Left hindlimb (tissue), 1 donor: ENCODE measurements at regions not wholly inside any gene's neighbourhood (a gene's known extent, or its start where the extent isn't known, plus 50 kb on each side); places are given as distances from the start of the nearest gene placed in this dataset.

ENCODE experiments used
- DNase-seq: peaks from one replicate; pipeline ENCODE4 v3.0.0-alpha.2; 2018

GRCh38 chr3:1828519-1828918 is 270.1 kb upstream of the CNTN4 start:
- no peak for DNase-seq

- no peak for DNase-seq
Observed at GRCh38 chr3:1830851-1831250, 267.8 kb upstream of the CNTN4 start.

GRCh38 chr3:1832395-1832794 is 266.3 kb upstream of the CNTN4 start:
- DNase-seq: no peak

GRCh38 chr3:1843111-1843510 is 255.6 kb upstream of the CNTN4 start:
- DNase-seq: no peak

GRCh38 chr3:1847571-1847970 is 251.1 kb upstream of the CNTN4 start:
- DNase-seq: no peak

GRCh38 chr3:1848935-1849334 is 249.7 kb upstream of the CNTN4 start:
- DNase-seq: no peak

DNA sequence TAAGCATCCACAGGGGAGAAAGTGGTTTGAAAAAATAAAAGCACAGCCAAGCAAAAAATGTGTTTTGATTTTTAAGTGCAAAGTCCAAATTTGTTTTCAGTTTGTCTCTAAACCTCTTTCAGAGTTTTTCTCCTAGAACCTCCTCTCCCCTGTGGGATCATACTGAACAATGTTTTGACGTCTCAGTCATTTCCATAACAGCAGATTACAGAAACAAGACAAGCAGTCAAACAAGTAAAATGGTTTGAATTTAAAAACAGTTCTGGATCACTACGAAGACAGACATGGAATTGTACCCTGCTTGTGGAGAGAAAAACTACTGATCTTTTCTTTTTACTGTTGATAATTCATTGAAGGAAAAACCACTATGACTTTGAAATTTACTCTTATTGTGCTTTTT is 245.7 kb upstream of the CNTN4 start:
- DNase-seq: no peak

DNA sequence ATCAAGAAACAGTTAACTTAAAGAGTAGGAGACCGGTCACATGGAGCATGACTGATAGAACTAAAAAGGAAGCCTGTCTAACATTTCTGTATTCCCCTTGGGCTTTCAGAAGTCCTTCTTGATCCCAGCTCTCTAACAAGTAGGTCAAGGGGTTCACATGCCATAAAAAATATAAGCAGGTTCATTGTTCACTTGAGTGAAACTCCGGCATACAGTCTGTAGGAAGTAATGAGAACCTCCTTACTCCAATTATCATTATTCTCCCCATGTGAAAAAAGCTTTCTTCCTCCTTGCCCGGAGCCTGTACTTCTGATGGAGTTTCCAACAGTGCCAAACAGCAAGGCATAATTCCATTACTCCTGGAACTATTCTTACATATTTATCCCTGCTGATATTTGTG is 242.8 kb upstream of the CNTN4 start:
- DNase-seq: no peak

- no peak for DNase-seq
Observed at GRCh38 chr3:1870738-1871137, 227.9 kb upstream of the CNTN4 start.

DNA sequence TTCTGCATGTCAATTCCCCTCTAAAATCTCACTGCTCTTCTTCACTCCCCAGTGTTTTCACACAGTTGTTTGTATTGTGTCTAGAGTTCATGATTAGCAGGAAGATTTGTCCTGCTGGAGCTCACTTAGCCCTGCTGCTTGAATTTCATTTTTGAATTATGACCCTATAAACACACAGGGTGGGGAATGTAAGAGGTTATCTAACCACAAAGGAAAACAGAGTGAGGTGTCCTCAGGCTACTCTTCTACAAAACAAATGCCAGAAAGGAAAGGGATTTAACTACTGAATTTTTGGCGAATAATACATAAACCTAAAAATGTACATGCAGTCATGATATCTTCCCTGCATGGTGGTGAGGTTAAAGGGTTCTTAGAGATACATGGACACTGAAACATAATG is 215.1 kb upstream of the CNTN4 start:
- no peak for DNase-seq

- no peak for DNase-seq
Observed at GRCh38 chr3:1892459-1892858, 206.2 kb upstream of the CNTN4 start.

DNA sequence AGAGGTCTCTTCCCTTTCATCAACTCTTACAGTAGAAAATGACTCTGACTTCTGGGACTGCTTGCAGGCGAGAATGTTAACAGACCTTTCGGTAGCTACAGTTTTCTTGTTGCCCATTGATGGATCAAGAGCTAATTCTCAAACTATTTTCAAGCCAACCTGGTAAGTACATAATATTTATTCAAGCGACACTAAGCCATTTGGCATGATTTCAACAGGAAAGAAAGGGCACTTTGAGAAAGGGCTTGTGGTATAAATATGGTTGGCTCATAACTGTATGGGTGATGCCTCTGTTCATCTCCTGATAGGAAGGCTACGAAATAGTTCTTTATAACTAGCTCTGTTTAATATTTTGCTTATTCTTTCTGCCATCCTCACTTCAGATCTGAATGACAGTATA is 196.2 kb upstream of the CNTN4 start:
- DNase-seq: no peak

- no peak for DNase-seq
Observed at GRCh38 chr3:1903111-1903510, 195.6 kb upstream of the CNTN4 start.

DNA sequence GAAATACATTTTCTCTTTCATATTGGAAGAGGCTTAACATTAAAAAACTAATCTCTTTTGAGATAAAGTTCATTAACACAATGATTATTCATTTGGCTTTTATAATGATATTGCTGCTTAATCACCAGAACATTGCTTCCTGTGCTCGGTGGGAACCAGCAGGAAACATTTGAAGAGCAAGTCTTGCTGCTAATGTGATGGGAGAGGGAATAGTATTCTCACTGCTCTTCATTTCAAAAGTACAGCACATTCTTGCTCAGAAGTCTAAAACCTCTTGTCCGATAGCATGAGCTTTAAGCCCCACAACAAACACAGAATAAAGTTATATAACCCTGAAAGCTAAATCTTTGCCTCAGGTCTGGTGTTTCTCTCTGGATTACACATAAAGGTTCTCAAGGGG is 190.8 kb upstream of the CNTN4 start:
- DNase-seq: no peak

GRCh38 chr3:1908651-1909445 is 189.8 kb upstream of the CNTN4 start:
- no peak for DNase-seq

GRCh38 chr3:1910322-1910721 is 188.3 kb upstream of the CNTN4 start:
- no peak for DNase-seq

GRCh38 chr3:1929788-1930414 is 168.8 kb upstream of the CNTN4 start:
- DNase-seq: no peak

GRCh38 chr3:1938975-1939374 is 159.7 kb upstream of the CNTN4 start:
- no peak for DNase-seq

GRCh38 chr3:1942781-1943180 is 155.9 kb upstream of the CNTN4 start:
- DNase-seq: no peak

DNA sequence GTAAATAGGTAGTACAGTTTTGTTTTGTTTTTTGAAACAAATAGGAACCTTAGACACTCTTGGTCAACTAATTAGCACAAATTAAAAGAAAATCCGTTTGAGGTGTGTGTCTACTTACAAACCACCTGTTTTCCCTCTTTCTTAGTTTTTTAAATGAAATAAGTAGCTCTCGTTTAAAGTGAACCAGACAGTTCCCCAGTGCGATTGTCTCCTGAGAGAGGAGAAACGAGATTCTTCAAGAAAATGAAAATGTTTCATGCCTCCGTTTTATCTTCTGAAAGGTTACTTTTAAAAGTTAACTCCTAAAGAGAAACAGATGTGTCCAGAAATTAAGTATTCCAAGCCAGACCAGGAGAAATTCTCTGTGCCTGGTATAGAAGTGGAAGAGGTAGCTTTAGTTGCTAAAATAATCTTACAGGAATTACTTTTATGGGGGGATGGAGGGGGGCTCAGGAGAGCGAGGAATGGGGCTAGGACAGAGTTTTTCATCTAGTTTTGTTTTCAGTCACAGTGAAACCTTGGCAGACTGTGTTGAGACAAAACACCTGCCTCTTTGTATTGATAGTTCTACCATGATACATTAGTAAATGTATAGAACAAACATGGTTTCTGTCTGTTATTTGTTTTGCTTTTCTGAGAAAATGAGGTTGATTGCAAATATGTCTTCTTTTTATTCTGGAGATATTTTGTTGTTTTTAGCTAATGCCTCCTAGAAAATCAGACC is 155.1 kb upstream of the CNTN4 start:
- DNase-seq: no peak

DNA sequence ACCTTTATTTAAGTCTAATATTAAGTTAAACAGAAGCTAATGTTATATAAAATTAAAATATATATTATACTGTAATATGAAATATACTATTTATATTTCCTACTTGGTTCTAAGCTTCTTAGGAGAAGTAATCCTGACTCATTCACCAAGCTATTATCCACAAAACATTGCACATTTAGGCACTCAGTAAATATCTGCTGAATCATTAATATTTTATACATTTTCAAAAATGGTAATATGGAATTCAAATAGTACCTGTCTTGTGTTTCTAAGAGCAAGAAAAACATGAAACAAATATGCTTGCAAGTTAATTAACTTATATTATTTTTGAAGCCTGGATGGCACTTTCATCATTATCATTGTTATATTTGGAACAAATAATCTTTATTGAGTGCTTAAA is 153.0 kb upstream of the CNTN4 start:
- DNase-seq: no peak

GRCh38 chr3:1953536-1953935 is 145.1 kb upstream of the CNTN4 start:
- DNase-seq: no peak

DNA sequence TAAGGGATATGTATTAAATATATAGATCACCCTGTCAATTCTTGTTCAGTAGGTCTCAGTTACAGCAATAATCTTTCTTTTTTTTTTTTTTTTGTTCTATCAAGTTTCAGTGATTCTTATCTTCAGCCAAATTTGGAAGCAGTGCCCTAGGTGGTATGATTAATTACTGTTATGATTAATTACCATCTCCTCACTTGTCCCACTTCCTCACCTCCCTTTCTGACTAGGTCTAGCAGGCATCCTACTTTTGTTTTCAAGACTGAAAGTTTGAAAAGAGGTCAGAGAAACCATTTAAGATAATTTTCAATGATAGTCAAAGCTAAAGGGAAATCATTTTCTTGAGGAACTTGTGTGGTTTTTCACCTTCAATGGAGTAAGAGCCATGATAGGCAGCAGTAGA is 144.0 kb upstream of the CNTN4 start:
- DNase-seq: no peak

GRCh38 chr3:1955170-1955569 is 143.5 kb upstream of the CNTN4 start:
- no peak for DNase-seq
